CD4-positive, alpha-beta T cell treated with Interleukin-17A for 4 hours (primary cell): ENCODE measurements at regions not wholly inside any gene's neighbourhood (a gene's known extent, or its start where the extent isn't known, plus 50 kb on each side); places are given as distances from the start of the nearest gene placed in this dataset.
"Not testable (repeated sequence)": the region's sequence is repeated elsewhere in the genome, so short reads cannot be mapped to it uniquely, and the experiment has no call there.

Experiments used
- DNase-seq: peaks from one replicate; pipeline ENCODE4 v3.0.0-alpha.2; 2020; ENCODE audit warnings: mixed read lengths

DNA sequence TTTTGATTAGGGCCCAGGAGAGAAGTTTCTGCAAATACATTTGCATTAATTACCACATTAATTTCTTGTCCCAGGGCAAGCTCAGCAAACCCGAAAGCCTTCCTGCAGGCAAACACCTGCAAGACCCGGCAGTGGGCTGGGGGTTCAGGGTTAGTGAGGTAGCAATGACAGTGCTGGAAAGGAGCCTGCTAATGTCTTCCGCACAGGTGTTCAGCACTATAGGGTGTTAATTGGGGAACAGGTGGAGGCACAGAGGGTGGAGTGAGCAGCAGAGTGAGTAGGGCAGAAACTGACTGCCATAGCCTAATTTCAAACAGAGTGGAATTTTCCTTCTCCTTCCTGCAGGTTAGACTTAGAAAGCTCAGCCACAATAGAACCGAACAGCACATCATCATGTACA, 50.9 kb upstream of the UBASH3B start:
- no peak for DNase-seq

GRCh38 chr11:122601141-122602125, 54.1 kb upstream of the UBASH3B start:
- no peak for DNase-seq

DNA sequence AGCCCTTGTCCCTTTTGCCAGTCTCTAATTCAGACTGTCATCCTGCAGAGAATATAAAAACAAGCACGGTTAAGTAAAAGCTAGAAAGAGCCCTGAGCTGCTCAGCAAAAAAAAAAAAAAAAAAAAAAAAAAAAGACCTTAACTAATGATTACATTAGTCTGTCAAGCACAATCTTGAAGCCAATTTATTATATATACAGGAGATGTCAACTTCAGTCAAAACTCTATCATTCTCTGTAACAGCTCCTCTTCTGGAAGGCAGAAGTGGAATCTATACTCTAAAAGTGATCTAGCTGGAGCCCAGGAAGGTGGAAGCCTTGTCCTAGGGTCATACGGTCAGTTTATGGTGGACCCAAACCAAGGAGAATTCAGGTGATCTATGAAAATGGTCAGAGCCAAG, 55.2 kb upstream of the UBASH3B start:
- DNase-seq: no peak

DNA sequence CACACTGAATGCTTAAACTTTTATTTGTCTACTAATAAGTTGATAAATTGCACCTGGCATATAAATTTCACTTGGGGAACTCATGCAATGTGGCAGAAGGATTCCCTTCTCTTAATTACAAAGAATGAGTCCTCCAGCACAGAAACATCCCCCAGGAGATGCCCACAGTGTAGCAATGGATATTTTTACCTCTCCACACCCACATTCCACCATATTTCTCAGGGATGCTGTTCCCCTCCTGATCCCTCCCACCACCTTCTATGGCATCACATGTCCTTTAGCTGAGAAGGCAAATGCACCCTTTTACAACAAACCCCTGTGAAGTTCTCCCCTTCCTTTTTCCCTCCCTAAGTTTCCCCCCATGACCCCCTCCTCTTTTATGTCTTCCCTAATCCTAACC, 56.1 kb upstream of the UBASH3B start:
- no peak for DNase-seq

DNA sequence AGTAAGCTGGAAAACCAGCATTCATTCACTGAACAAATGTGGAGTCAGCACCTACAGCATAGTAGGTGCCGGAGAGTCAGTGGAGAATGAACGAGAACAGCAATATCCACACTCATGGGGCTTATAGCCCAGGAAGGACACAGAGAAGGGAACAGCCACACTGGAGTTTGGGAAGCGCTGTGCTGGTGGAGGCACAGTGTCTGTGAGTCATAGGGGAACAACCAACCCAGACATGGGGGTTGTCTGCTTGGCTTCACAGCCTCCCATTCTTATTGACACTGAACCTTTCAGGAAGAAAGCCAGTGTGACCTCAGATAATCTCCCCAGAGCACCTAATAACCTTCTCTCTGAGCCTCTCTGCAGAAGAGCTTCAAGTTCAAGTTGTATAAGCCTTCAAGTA, 56.6 kb upstream of the UBASH3B start:
- DNase-seq: no peak

DNA sequence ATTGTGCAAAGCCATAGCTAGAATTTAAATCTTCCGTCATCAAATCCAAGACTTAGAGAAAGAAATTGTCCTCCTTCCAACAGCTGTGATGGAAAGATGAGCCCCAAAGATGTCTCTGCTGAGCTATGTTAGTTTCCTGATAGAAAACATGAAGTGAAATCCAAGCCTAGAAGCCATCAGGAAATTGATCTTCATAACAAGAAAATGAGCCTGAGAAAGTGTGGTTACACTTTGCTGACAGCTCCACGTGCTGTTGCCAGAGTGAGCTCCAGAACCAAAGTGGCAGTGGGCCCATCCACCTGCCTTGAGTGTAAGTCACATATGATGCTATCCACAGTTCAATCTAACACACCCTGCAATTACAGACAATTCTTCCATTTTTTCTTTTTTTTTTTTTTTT, 58.0 kb upstream of the UBASH3B start:
- no peak for DNase-seq

DNA sequence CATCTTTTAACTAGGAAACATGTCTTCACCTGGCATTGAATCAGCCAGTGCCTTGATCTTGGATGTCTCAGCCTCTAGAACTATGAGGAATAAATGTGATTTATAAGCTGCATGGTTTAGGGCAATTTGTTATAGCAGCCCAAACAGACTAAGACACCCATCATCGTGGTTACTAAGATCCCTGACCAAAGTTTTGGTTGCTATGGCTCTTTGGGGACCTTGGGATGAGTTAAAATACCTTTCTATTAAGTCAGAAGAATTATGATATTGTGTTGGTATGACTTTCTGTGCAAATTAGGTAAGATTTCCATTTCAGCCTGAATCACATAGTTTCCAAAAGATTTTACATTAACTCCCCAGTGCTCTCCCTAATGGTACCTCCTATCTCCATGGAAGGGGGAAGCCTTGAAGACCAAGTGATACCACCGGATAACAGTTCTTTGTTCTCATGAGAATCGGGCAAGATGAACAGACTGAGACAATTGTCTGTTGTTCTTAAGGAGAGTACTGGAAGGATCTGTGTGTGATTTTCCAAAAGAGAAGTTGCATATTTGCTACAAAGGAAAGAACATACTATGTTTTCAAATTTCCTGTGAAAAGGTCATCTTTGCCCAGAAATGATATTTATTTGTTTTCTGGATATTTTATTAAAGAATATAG, 60.4 kb upstream of the UBASH3B start:
- no peak for DNase-seq

DNA sequence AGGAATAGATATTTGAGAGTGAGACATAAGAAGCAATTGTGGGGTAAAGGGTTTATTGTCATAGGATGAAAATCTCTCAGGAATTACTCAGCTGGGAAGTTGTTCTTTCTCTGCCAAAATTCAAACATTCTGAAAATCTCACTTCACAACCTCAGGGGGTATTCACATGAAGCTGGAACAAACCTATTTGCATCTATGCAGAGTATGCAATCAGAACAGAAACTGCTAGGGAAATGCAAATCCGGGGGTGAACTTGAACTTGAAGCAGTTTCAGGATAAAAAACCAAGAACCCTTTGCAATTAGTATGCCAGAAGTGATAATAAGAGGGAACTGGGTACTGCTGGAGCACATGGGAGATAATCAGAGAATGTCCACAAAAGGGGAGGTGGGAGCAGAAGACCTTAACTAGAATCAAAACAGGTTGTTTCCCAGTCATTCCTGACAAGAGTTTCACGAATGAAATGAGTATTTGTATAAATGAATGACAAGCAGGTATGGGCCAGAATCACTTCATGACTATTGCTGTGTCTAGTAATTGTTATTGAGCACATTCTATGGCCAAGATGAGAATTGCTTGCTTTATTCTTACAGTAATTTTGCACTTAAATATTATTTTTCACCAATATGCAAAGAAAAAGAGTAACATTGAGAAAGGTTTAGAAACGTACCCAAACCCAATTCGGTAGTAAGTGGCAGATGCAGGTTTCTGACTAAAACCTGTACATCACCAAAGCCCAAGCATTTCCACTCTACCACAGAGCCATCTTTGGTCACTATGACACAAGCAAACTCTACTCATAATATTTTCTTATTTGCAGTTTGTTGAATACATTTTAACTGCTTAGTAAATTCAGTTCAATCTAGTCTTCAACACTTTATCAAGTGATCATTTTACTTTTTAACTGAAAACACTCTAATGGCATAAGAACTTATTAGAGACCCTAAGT, 61.8 kb upstream of the UBASH3B start:
- DNase-seq: no peak

DNA sequence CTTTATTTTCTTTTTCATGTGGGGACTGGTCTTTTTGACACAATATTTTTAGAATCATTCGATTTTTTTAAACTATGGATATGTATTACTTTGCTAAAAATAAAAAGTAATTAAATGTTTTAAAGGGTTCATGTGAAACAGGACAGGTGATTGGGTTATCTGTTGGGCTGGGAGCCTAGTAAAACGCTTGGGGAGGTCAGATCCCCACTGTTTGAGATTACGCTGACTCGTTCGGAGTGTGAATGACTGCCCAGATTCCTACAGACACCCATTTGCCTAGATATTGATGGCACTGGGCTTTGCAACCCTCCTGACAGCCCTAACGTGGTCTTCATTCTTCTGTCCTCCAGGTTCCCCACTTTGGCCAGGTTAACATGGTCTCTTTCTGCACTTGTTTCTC, 62.9 kb upstream of the UBASH3B start:
- no peak for DNase-seq

GRCh38 chr11:122584670-122585069, 70.9 kb upstream of the UBASH3B start:
- no peak for DNase-seq

DNA sequence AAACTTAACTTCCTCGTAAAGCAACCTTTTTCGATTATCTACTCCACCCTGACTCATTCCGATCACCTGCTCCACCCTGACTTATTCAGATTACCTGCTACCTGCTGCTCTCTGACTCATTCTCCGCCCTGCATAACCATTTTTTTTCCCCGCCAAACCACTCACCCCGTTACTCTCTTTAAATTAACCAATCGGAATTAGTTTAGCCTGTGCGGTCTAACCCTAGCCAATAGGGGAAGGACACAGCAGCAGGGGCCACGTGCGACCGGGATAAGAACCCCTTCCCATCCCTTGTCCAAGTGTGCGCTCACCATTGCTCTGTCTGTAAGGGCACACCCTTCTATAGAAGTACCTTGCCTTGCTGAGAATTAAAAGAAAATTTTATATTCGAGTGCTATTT, 75.5 kb upstream of the UBASH3B start:
- DNase-seq: not testable (repeated sequence)

GRCh38 chr11:122578171-122578825, 77.2 kb upstream of the UBASH3B start:
- DNase-seq: no peak

GRCh38 chr11:122572592-122572991, 82.9 kb upstream of the UBASH3B start:
- DNase-seq: no peak

DNA sequence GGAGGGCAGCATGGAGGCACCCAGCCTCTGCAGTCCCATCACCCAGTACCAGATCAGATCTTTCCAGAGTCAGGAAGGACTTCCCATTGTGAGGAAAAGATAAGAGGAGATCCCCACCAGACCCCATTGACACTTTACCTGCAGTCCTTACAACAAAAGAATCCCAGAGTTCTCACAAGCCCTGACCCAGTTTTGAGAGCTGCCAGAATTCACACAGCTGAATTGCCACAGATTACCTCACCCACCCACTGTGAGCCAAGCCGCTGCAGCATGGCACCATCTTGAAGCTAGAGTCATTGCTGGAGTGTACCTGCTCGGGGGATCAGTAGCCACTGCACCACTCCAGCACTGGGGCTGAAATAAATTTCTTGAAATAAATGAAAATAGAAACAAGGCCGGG, 91.8 kb upstream of the UBASH3B start:
- no peak for DNase-seq

GRCh38 chr11:122559734-122560382, 95.7 kb upstream of the UBASH3B start:
- DNase-seq: no peak

- not testable (repeated sequence) for DNase-seq
Observed at GRCh38 chr11:122559218-122559617, 96.3 kb upstream of the UBASH3B start.

- not testable (repeated sequence) for DNase-seq
Observed at GRCh38 chr11:122557163-122557562, 98.4 kb upstream of the UBASH3B start.

GRCh38 chr11:122556605-122557004, 98.9 kb upstream of the UBASH3B start:
- peak; percentile 46 for DNase-seq

GRCh38 chr11:122538060-122538459, 117.5 kb upstream of the UBASH3B start:
- no peak for DNase-seq

GRCh38 chr11:122524898-122525297, 130.6 kb upstream of the UBASH3B start:
- no peak for DNase-seq

GRCh38 chr11:122523846-122524805, 131.4 kb upstream of the UBASH3B start:
- no peak for DNase-seq
